Esophagus muscularis mucosa (tissue), 4 donors: ENCODE measurements at regions not wholly inside any gene's neighbourhood (a gene's known extent, or its start where the extent isn't known, plus 50 kb on each side); places are given as distances from the start of the nearest gene placed in this dataset.

ENCODE experiments used
- DNase-seq: peaks from one replicate; pipeline ENCODE4 v3.0.0-alpha.2; 2017; ENCODE audit errors: extremely low spot score
- H3K27ac ChIP-seq, 4 donors: fragments of 200-600 bp; sonication (generic); replicated peaks in 1 of 4; 1 replicate in 3 of 4; 2 replicates in 1 of 4; pipeline ENCODE4 v1.5.1; 2016 to 2019; ENCODE audit warnings: mild to moderate bottlenecking in 1 of 4
- H3K27me3 ChIP-seq, 4 donors: fragments of 200-600 bp; sonication (generic); one replicate each; pipeline versions ENCODE4 v1.5.1 to v1.6.0; 2016 to 2019
- H3K36me3 ChIP-seq, 4 donors: fragments of 200-600 bp; sonication (generic); one replicate each; pipeline ENCODE4 v1.5.1; 2016 to 2019
- H3K4me1 ChIP-seq, 4 donors: fragments of 200-600 bp; sonication (generic); one replicate each; pipeline ENCODE4 v1.5.1; 2016 to 2019
- H3K4me3 ChIP-seq, 4 donors: fragments of 200-600 bp; sonication (generic); 1 replicate in 2 of 4; 2 replicates in 2 of 4; pipeline ENCODE4 v1.5.1; 2016 to 2019; ENCODE audit warnings: mild to moderate bottlenecking in 4 of 4, moderate library complexity in 1 of 4
- H3K9me3 ChIP-seq, 4 donors: fragments of 200-600 bp; sonication (generic); 1 replicate in 3 of 4; 2 replicates in 1 of 4; pipeline ENCODE4 v1.5.1; 2016 to 2019
- EP300 ChIP-seq: sonication (generic); formaldehyde crosslinking; IDR thresholded peaks from one replicate; pipeline ENCODE4 v1.6.1; 2017; ENCODE audit warnings: antibody characterized with exemption
- POLR2A ChIP-seq: fragments of 450-650 bp; IDR thresholded peaks from one replicate; pipeline ENCODE4 v1.6.1; 2017; ENCODE audit warnings: antibody characterized with exemption, moderate library complexity, mild to moderate bottlenecking, low read depth
- POLR2AphosphoS5 ChIP-seq, 2 donors: sonication (generic); formaldehyde crosslinking; IDR thresholded peaks; one replicate each; pipeline ENCODE4 v1.6.1; 2017; ENCODE audit warnings: antibody characterized with exemption in 2 of 2
- WGBS: methylation state at CpG from one replicate; pipeline ENCODE4 v1.1.5; 2018; 5-methylcytosine and 5-hydroxymethylcytosine counted together
- intact Hi-C: fragments of 100-400 bp; cut with DNase I; formaldehyde crosslinking; loops from one replicate; pipeline ENCODE4 v1.15.1; 2023
- TF ChIP-seq, protein P1 (sequence below), 3 experiments: fragments of 200-600 bp in 2 of 3; fragments of 450-650 bp in 1 of 3; sonication (generic) in 2 of 3; IDR thresholded peaks; one replicate each; pipeline ENCODE4 v1.5.1; 2017 to 2019; ENCODE audit warnings: antibody characterized with exemption in 3 of 3, mild to moderate bottlenecking in 2 of 3, moderate library complexity in 1 of 3

DNA sequence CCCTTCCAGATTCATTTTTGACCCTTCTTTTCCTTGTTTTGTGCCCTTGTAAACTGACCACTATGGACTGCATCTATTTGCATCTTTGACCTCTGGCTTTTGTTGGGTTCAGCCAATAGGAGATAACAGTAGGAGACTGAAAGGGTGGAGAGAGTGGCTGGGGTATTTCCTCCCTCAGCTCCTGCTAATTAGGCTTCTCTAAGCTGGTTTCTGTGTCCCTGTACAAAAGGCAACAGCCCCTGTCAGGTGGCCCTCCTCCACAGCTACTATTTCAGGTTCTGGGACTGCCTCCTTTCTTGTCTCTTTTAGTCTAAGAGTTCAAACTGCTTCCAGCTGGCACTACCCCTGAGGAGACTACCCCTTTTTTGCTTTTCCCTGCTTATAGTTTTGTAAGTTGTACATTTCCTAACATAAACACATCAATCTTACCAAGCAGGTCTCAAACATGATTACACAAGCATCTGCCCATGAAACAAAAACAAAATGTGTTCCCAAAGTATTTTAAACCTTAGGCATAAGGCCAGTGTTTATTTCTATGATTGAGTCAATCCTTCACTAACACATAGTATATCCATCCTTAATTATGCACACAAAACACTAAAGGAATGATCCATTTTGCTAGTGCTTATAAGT, 262.0 kb upstream of the TRPM3 start:
- H3K9me3 ChIP-seq: no peaks in the 10 kb centered on the region
- DNase-seq: no peak
- H3K27me3 ChIP-seq: no peaks in the 10 kb centered on the region
- peaks cover 0 to 7% (median 3%) of the 10 kb centered on the region in 4 donors for H3K4me1 ChIP-seq
- no peaks in the 10 kb centered on the region for H3K36me3 ChIP-seq
- intact Hi-C loops: no loop called here
- H3K4me3 ChIP-seq: no peak overlapping the region
- H3K27ac ChIP-seq: no peak overlapping the region
- no peak for TF ChIP-seq POLR2A
- TF ChIP-seq, protein P1, sequence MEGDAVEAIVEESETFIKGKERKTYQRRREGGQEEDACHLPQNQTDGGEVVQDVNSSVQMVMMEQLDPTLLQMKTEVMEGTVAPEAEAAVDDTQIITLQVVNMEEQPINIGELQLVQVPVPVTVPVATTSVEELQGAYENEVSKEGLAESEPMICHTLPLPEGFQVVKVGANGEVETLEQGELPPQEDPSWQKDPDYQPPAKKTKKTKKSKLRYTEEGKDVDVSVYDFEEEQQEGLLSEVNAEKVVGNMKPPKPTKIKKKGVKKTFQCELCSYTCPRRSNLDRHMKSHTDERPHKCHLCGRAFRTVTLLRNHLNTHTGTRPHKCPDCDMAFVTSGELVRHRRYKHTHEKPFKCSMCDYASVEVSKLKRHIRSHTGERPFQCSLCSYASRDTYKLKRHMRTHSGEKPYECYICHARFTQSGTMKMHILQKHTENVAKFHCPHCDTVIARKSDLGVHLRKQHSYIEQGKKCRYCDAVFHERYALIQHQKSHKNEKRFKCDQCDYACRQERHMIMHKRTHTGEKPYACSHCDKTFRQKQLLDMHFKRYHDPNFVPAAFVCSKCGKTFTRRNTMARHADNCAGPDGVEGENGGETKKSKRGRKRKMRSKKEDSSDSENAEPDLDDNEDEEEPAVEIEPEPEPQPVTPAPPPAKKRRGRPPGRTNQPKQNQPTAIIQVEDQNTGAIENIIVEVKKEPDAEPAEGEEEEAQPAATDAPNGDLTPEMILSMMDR (IDR thresholded peaks at IDR 0.05): no peak
- no peak for TF ChIP-seq EP300
- no peak for TF ChIP-seq POLR2AphosphoS5 (IDR thresholded peaks at IDR 0.05)

DNA sequence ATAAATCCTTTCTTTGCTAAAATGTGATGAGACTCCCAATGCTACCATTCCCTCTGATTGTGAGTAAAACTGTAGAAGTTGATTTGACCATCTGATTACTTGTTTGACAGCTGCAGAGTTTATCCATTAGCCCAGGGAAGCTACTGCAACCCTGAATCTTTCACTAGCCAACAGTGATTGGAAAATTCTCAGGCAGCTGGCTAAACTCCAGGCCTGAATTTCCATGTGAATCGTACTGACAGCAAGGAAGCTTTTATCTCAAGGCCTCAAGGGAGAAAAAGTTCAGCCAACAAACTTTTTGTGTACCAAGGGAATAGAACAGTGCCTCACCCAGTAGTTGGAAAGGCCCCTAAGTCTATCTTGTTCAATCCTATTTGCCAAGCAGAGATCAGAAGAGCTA, 246.7 kb upstream of the TRPM3 start:
- Histone ChIP-seq H3K9me3 (peaks cover 0 to 5% (median 0%) of the 10 kb centered on the region in 4 donors), H3K27ac (no peak overlapping the region), H3K36me3 (no peaks in the 10 kb centered on the region), H3K4me3 (no peak overlapping the region), H3K4me1 (no peaks in the 10 kb centered on the region), H3K27me3 (no peaks in the 10 kb centered on the region)
- intact Hi-C loops: no loop called here
- DNase-seq: no peak
- 35% methylated on average over 1 of the region's 1 CpG for WGBS
- TF ChIP-seq EP300 (no peak), POLR2AphosphoS5 (IDR thresholded peaks at IDR 0.05) (no peak), POLR2A (no peak)
- TF ChIP-seq, protein P1 (IDR thresholded peaks at IDR 0.05): no peak

DNA sequence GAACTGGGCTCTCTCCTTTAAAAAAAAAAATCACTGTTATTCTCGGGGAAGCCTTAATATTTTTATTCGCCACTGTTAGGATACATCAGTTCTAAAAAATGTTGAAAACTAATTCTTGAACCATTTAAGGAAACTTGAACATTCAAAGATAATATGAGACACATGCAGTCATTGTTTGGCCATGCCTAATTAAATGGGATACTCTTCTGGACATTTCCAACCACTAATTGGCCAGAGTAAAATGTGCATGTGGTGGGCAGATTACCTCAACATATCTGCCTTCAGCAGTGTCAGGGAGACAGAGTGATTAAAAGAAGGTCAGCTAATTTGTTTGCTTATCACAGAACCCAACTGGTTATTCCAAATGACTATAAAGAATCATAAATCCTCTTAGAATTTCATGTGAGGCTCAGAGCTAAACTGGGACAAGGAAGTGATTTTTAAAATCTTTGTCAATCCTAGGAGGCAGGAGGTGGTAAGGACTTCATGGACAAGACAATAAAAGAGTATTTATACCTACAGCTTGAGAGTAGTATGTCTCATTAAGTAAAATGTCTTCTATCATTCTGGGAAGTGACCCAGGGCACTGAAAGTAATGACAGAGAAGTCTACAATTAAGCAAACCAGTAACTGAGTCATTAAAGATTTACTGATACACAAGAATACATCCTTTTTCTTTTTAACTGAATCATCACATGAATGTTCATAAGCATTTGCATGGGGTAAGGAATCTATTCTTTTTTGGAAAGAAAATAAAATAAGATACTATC, 242.9 kb upstream of the TRPM3 start:
- TF ChIP-seq EP300 (no peak), POLR2A (no peak), POLR2AphosphoS5 (IDR thresholded peaks at IDR 0.05) (no peak)
- TF ChIP-seq, protein P1 (IDR thresholded peaks at IDR 0.05): no peak
- Histone ChIP-seq H3K27ac (no peak overlapping the region), H3K36me3 (no peaks in the 10 kb centered on the region), H3K4me1 (no peaks in the 10 kb centered on the region), H3K4me3 (no peak overlapping the region), H3K27me3 (no peaks in the 10 kb centered on the region), H3K9me3 (no peaks in the 10 kb centered on the region)
- intact Hi-C loops: no loop called here
- 84% methylated on average over 2 of the region's 2 CpGs for WGBS
- DNase-seq: no peak

DNA sequence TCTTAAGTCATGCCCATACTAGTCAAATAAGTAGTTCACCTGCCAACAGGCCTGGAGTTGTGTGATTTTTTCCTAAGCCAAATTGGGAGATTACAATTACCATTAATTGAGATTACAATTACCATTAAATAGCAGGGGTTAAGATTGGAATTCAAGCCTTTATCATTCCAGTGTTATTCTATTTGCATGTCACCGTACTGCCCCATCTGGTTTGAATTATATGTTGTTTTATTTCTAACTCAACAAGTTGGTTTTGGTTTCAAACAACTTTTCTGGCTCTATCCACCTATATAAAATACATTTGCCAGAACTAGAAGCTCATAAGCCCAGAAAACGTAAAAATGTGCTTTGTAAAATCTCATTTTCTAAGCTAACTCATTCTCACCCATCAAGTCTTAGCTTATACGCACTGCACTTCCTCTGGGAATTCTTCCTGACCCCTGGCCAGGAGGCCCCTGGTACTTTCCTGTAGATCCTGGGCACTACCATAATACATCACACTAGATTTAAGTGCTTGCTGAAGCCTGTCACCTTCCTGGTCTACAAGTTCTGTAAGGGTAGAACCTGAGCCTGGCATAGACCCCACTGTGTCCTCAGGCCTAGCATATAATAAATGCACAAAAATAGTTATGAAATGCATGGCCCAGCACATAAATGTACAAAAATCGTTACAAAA, 242.0 kb upstream of the TRPM3 start:
- H3K9me3 ChIP-seq: no peaks in the 10 kb centered on the region
- no peaks in the 10 kb centered on the region for H3K4me1 ChIP-seq
- intact Hi-C loops: no loop called here
- no peak overlapping the region for H3K4me3 ChIP-seq
- no peaks in the 10 kb centered on the region for H3K27me3 ChIP-seq
- 77% methylated on average over 4 of the region's 4 CpGs for WGBS
- H3K36me3 ChIP-seq: no peaks in the 10 kb centered on the region
- no peak for DNase-seq
- H3K27ac ChIP-seq: no peak overlapping the region
- TF ChIP-seq, protein P1 (IDR thresholded peaks at IDR 0.05): no peak
- no peak for TF ChIP-seq EP300
- no peak for TF ChIP-seq POLR2A
- TF ChIP-seq POLR2AphosphoS5 (IDR thresholded peaks at IDR 0.05): no peak
